ENCODE measurements at regions not wholly inside any gene's neighbourhood (a gene's known extent, or its start where the extent isn't known, plus 50 kb on each side); places are given as distances from the start of the nearest gene placed in this dataset.

DNA sequence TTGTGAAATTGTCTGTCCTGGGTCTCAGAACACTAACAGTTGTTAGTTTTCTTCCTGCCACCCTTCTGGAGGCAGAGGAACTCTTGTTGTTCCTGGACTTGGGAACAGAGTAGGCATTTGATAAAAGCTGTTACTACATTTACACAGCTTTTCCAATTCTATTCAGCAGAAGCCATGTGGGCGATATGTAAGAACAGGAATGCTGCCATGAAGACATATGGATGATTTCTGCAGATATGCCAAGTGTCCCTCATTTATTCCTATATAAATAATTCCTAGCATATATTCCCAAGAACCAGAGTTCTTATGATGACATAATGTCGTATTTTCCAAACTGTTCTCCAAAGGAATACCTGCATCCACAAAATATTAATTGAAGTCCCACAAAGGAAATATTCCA is 135.9 kb upstream of the DAB2 start:
- TF ChIP-seq CTCF (IDR thresholded peaks at IDR 0.05) (no peak), POLR2A (IDR thresholded peaks at IDR 0.05; ENCODE audit: low read length) (no peak), MYC (IDR thresholded peaks at IDR 0.05; ENCODE audit: borderline replicate concordance, low read length) (no peak), BHLHE40 (IDR thresholded peaks at IDR 0.05; ENCODE audit: low read depth, low read length) (no peak), ESRRA (IDR thresholded peaks at IDR 0.05; ENCODE audit: borderline replicate concordance, low read length) (no peak), CHD2 (IDR thresholded peaks at IDR 0.05; ENCODE audit: low read length, partially characterized antibody) (no peak), CEBPB (IDR thresholded peaks at IDR 0.05) (no peak), EP300 (IDR thresholded peaks at IDR 0.05) (no peak), SMC3 (IDR thresholded peaks at IDR 0.05) (no peak), MAZ (IDR thresholded peaks at IDR 0.05; ENCODE audit: borderline replicate concordance, low read depth, low read length) (no peak), MAFK (IDR thresholded peaks at IDR 0.05; ENCODE audit: partially characterized antibody) (no peak), RCOR1 (IDR thresholded peaks at IDR 0.05; ENCODE audit: low read depth, low read length) (no peak)
